ENCODE measurements at regions not wholly inside any gene's neighbourhood (a gene's known extent, or its start where the extent isn't known, plus 50 kb on each side); places are given as distances from the start of the nearest gene placed in this dataset.
A peak's percentile ranks its signal among the peaks of the same experiment; 100 is the strongest.

GRCh38 chr11:104798789-104799188, 99.5 kb downstream of the CASP12 start:
- no peak for DNase-seq
- no peaks in the 10 kb centered on the region for H3K4me1 ChIP-seq
- no peaks in the 10 kb centered on the region for H3K27me3 ChIP-seq
- H3K9me3 ChIP-seq, result no peaks in the 10 kb centered on the region
- ATAC-seq, result no peak
- intact Hi-C loops (cut with DNase I), result no loop called here
- no peak overlapping the region for H3K27ac ChIP-seq
- no peak for TF ChIP-seq CTCF (IDR thresholded peaks at IDR 0.05)
- no peaks in the 10 kb centered on the region for H3K36me3 ChIP-seq
- peak overlapping the region; percentile 2 for H3K4me3 ChIP-seq

GRCh38 chr11:104796301-104796700, 102.0 kb downstream of the CASP12 start:
- intact Hi-C loops (cut with DNase I), result no loop called here
- no peak for DNase-seq
- Histone ChIP-seq H3K4me3 (no peak overlapping the region), H3K36me3 (no peaks in the 10 kb centered on the region), H3K27ac (no peak overlapping the region), H3K9me3 (no peaks in the 10 kb centered on the region), H3K27me3 (no peaks in the 10 kb centered on the region), H3K4me1 (no peaks in the 10 kb centered on the region)
- no peak for ATAC-seq
- TF ChIP-seq CTCF (IDR thresholded peaks at IDR 0.05), result no peak

GRCh38 chr11:104795501-104796213, 102.6 kb downstream of the CASP12 start:
- ATAC-seq (no peak), DNase-seq (no peak)
- Histone ChIP-seq H3K27me3 (no peaks in the 10 kb centered on the region), H3K9me3 (no peaks in the 10 kb centered on the region), H3K4me1 (no peaks in the 10 kb centered on the region), H3K36me3 (no peaks in the 10 kb centered on the region), H3K27ac (no peak overlapping the region), H3K4me3 (no peak overlapping the region)
- intact Hi-C loops (cut with DNase I), result no loop called here
- no peak for TF ChIP-seq CTCF (IDR thresholded peaks at IDR 0.05)

GRCh38 chr11:104792861-104793260, 105.4 kb downstream of the CASP12 start:
- no peaks in the 10 kb centered on the region for H3K27me3 ChIP-seq
- H3K4me3 ChIP-seq, result no peak overlapping the region
- intact Hi-C loops (cut with DNase I), result no loop called here
- H3K27ac ChIP-seq, result no peak overlapping the region
- no peak for TF ChIP-seq CTCF (IDR thresholded peaks at IDR 0.05)
- no peak for ATAC-seq
- H3K4me1 ChIP-seq, result no peaks in the 10 kb centered on the region
- no peaks in the 10 kb centered on the region for H3K9me3 ChIP-seq
- DNase-seq, result no peak
- H3K36me3 ChIP-seq, result no peaks in the 10 kb centered on the region

GRCh38 chr11:104791896-104792295, 106.4 kb downstream of the CASP12 start:
- TF ChIP-seq CTCF (IDR thresholded peaks at IDR 0.05), result no peak
- intact Hi-C loops (cut with DNase I), result no loop called here
- H3K36me3 ChIP-seq, result no peaks in the 10 kb centered on the region
- DNase-seq (no peak), ATAC-seq (no peak)
- H3K9me3 ChIP-seq, result no peaks in the 10 kb centered on the region
- H3K4me1 ChIP-seq, result no peaks in the 10 kb centered on the region
- no peaks in the 10 kb centered on the region for H3K27me3 ChIP-seq
- no peak overlapping the region for H3K27ac ChIP-seq
- no peak overlapping the region for H3K4me3 ChIP-seq
